Hematopoietic multipotent progenitor cell treated with erythropoietin and hydrocortisone succinate and interleukin-3 and kit ligand, for 8 days (in vitro differentiated cells): ENCODE measurements at regions not wholly inside any gene's neighbourhood (a gene's known extent, or its start where the extent isn't known, plus 50 kb on each side); places are given as distances from the start of the nearest gene placed in this dataset.

Experiments used
- DNase-seq: peaks from one replicate; pipeline ENCODE4 v3.0.0-alpha.2; 2015

- DNase-seq: no peak
These were observed 205.9 kb upstream of the EDIL3 start for GRCh38 chr5:84590629-84591028.

- DNase-seq: no peak
These were observed 205.2 kb upstream of the EDIL3 start for GRCh38 chr5:84589926-84590325.

GRCh38 chr5:84585218-84585617 lies 200.5 kb upstream of the EDIL3 start:
- no peak for DNase-seq

- DNase-seq: no peak
These were observed 193.5 kb upstream of the EDIL3 start for GRCh38 chr5:84578226-84578625.

- no peak for DNase-seq
These were observed 188.5 kb upstream of the EDIL3 start for GRCh38 chr5:84573017-84573712.

- no peak for DNase-seq
These were observed 184.6 kb upstream of the EDIL3 start for GRCh38 chr5:84569307-84569706.

- DNase-seq: no peak
These were observed 183.5 kb upstream of the EDIL3 start for GRCh38 chr5:84568171-84568570.

GRCh38 chr5:84565866-84566265 lies 181.2 kb upstream of the EDIL3 start:
- DNase-seq: no peak

GRCh38 chr5:84564321-84565075 lies 179.8 kb upstream of the EDIL3 start:
- DNase-seq: no peak

GRCh38 chr5:84550222-84550621 lies 165.5 kb upstream of the EDIL3 start:
- no peak for DNase-seq

GRCh38 chr5:84549054-84549453 lies 164.4 kb upstream of the EDIL3 start:
- no peak for DNase-seq

GRCh38 chr5:84546686-84547085 lies 162.0 kb upstream of the EDIL3 start:
- no peak for DNase-seq

GRCh38 chr5:84536797-84537196 lies 152.1 kb upstream of the EDIL3 start:
- no peak for DNase-seq

GRCh38 chr5:84535281-84535680 lies 150.6 kb upstream of the EDIL3 start:
- no peak for DNase-seq

- no peak for DNase-seq
These were observed 139.8 kb upstream of the EDIL3 start for GRCh38 chr5:84524491-84524890.

- DNase-seq: no peak
These were observed 134.2 kb upstream of the EDIL3 start for GRCh38 chr5:84518862-84519261.

GRCh38 chr5:84518370-84518769 lies 133.7 kb upstream of the EDIL3 start:
- no peak for DNase-seq

GRCh38 chr5:84506625-84507024 lies 121.9 kb upstream of the EDIL3 start:
- no peak for DNase-seq

- no peak for DNase-seq
These were observed 109.8 kb upstream of the EDIL3 start for GRCh38 chr5:84494453-84494852.

- no peak for DNase-seq
These were observed 103.3 kb upstream of the EDIL3 start for GRCh38 chr5:84487963-84488362.

- no peak for DNase-seq
These were observed 96.4 kb upstream of the EDIL3 start for GRCh38 chr5:84480873-84481637.

GRCh38 chr5:84478603-84479002 lies 93.9 kb upstream of the EDIL3 start:
- DNase-seq: no peak

- no peak for DNase-seq
These were observed 92.8 kb upstream of the EDIL3 start for GRCh38 chr5:84477485-84477884.

- DNase-seq: no peak
These were observed 89.4 kb upstream of the EDIL3 start for GRCh38 chr5:84474126-84474525.
